GM21529 (cell line): ENCODE measurements at regions not wholly inside any gene's neighbourhood (a gene's known extent, or its start where the extent isn't known, plus 50 kb on each side); places are given as distances from the start of the nearest gene placed in this dataset.

Source experiments
- ATAC-seq: cut with Tn5 transposase; IDR thresholded peaks from one replicate; pipeline ENCODE4 v1.9.1; 2021; ENCODE audit not compliant: unreplicated experiment

GRCh38 chr12:116454950-116455447 is 104.2 kb upstream of the MAP1LC3B2 start:
- ATAC-seq: no peak

GRCh38 chr12:116455540-116456329 is 103.4 kb upstream of the MAP1LC3B2 start:
- no peak for ATAC-seq

GRCh38 chr12:116456330-116457082 is 102.7 kb upstream of the MAP1LC3B2 start:
- ATAC-seq: no peak

- no peak for ATAC-seq
These were observed 100.7 kb upstream of the MAP1LC3B2 start for GRCh38 chr12:116458492-116458891.

- ATAC-seq: no peak
These were observed 99.9 kb upstream of the MAP1LC3B2 start for GRCh38 chr12:116459011-116459875.

GRCh38 chr12:116459916-116460663 is 99.1 kb upstream of the MAP1LC3B2 start:
- no peak for ATAC-seq

- no peak for ATAC-seq
These were observed 98.1 kb upstream of the MAP1LC3B2 start for GRCh38 chr12:116461060-116461459.

- ATAC-seq: no peak
These were observed 95.8 kb upstream of the MAP1LC3B2 start for GRCh38 chr12:116463366-116463765.

- ATAC-seq: no peak
These were observed 93.8 kb upstream of the MAP1LC3B2 start for GRCh38 chr12:116465407-116465806.

- no peak for ATAC-seq
These were observed 93.3 kb upstream of the MAP1LC3B2 start for GRCh38 chr12:116465856-116466255.

- no peak for ATAC-seq
These were observed 92.6 kb upstream of the MAP1LC3B2 start for GRCh38 chr12:116466536-116466935.

GRCh38 chr12:116469344-116469743 is 89.8 kb upstream of the MAP1LC3B2 start:
- no peak for ATAC-seq

- no peak for ATAC-seq
These were observed 87.6 kb upstream of the MAP1LC3B2 start for GRCh38 chr12:116471544-116471943.

GRCh38 chr12:116472193-116472592 is 87.0 kb upstream of the MAP1LC3B2 start:
- no peak for ATAC-seq

GRCh38 chr12:116473416-116473815 is 85.8 kb upstream of the MAP1LC3B2 start:
- no peak for ATAC-seq

GRCh38 chr12:116474331-116474730 is 84.8 kb upstream of the MAP1LC3B2 start:
- ATAC-seq: no peak

GRCh38 chr12:116474899-116475298 is 84.3 kb upstream of the MAP1LC3B2 start:
- ATAC-seq: no peak

- ATAC-seq: no peak
These were observed 82.9 kb upstream of the MAP1LC3B2 start for GRCh38 chr12:116476227-116476822.

- ATAC-seq: no peak
These were observed 80.9 kb upstream of the MAP1LC3B2 start for GRCh38 chr12:116478243-116478773.
